Endodermal cell (in vitro differentiated cells): ENCODE measurements at regions not wholly inside any gene's neighbourhood (a gene's known extent, or its start where the extent isn't known, plus 50 kb on each side); places are given as distances from the start of the nearest gene placed in this dataset.
"Not testable (repeated sequence)": the region's sequence is repeated elsewhere in the genome, so short reads cannot be mapped to it uniquely, and the experiment has no call there.

Experiments used
- DNase-seq: peaks from one replicate; pipeline ENCODE4 v3.0.0-alpha.2; 2017
- H3K27ac ChIP-seq: 2 replicates; pipeline ENCODE4 v1.5.1; 2013; ENCODE audit warnings: mild to moderate bottlenecking, low read depth, low read length, moderate library complexity
- H3K27me3 ChIP-seq: 2 replicates; pipeline ENCODE4 v1.6.1; 2013; ENCODE audit warnings: mild to moderate bottlenecking, low read length, moderate library complexity; ENCODE audit not compliant: insufficient read depth, control insufficient read depth, poor library complexity, severe bottlenecking
- H3K36me3 ChIP-seq: 2 replicates; pipeline ENCODE4 v1.7.0; 2013; ENCODE audit warnings: mild to moderate bottlenecking, low read length, moderate library complexity; ENCODE audit not compliant: control insufficient read depth, insufficient read depth
- H3K4me1 ChIP-seq: one replicate; pipeline ENCODE4 v1.7.0; 2013; ENCODE audit warnings: low read length; ENCODE audit not compliant: control insufficient read depth, insufficient read depth
- H3K4me3 ChIP-seq: 2 replicates; pipeline ENCODE4 v1.5.1; 2013; ENCODE audit warnings: mild to moderate bottlenecking, low read length, moderate library complexity
- H3K9ac ChIP-seq: 2 replicates; pipeline ENCODE4 v1.6.1; 2013; ENCODE audit warnings: mild to moderate bottlenecking, low read length, moderate library complexity; ENCODE audit not compliant: poor library complexity, severe bottlenecking; ENCODE audit errors: extremely low read depth
- H3K9me3 ChIP-seq: 2 replicates; pipeline ENCODE4 v1.6.1; 2013; ENCODE audit warnings: mild to moderate bottlenecking, low read length, moderate library complexity; ENCODE audit not compliant: control insufficient read depth
- H3K27ac Mint-ChIP-seq: 2 replicates; pipeline ENCODE4 v1.8.0; 2020; ENCODE audit warnings: mixed read lengths
- H3K27me3 Mint-ChIP-seq: 2 replicates; pipeline ENCODE4 v1.8.0; 2021; ENCODE audit warnings: mild to moderate bottlenecking, mixed read lengths; ENCODE audit not compliant: insufficient read depth
- H3K36me3 Mint-ChIP-seq: 2 replicates; pipeline ENCODE4 v1.8.0; 2020; ENCODE audit warnings: low read depth, mixed read lengths
- H3K4me1 Mint-ChIP-seq: 2 replicates; pipeline ENCODE4 v1.8.0; 2020; ENCODE audit warnings: mixed read lengths
- H3K4me3 Mint-ChIP-seq: 2 replicates; pipeline ENCODE4 v1.8.0; 2020; ENCODE audit warnings: mild to moderate bottlenecking, moderate library complexity, mixed read lengths
- H3K9me3 Mint-ChIP-seq: 2 replicates; pipeline ENCODE4 v1.8.0; 2020; ENCODE audit warnings: mild to moderate bottlenecking, mixed read lengths
- CTCF ChIP-seq: fragments of 200-600 bp; sonication (generic); conservative IDR thresholded peaks from 2 replicates; pipeline ENCODE4 v1.5.0; 2021; ENCODE audit warnings: antibody characterized with exemption, mild to moderate bottlenecking
- WGBS, 2 experiments: methylation state at CpG; one replicate each; pipeline versions ENCODE4 v1.1.5 to v1.1.7; 2013; ENCODE audit warnings: missing lambda C conversion rate in 2 of 2, mixed read lengths in 1 of 2; ENCODE audit not compliant: insufficient coverage in 1 of 2, insufficient read length in 1 of 2; 5-methylcytosine and 5-hydroxymethylcytosine counted together

GRCh38 chrX:89734367-89734766, 187.3 kb upstream of the TGIF2LX start:
- H3K27ac Mint-ChIP-seq, H3K27me3 Mint-ChIP-seq, H3K27ac ChIP-seq, H3K4me1 ChIP-seq, H3K4me3 Mint-ChIP-seq, DNase-seq, H3K9me3 Mint-ChIP-seq, H3K9ac ChIP-seq, H3K27me3 ChIP-seq, H3K9me3 ChIP-seq, H3K4me3 ChIP-seq, H3K4me1 Mint-ChIP-seq, H3K36me3 ChIP-seq, H3K36me3 Mint-ChIP-seq: not testable (repeated sequence)
- WGBS, 2 experiments: 95% methylated on average over 11 of the region's 11 CpGs; no CpG with 5 or more reads in 1 of the 2 experiments

- H3K36me3 Mint-ChIP-seq: peaks cover 10% of the 10 kb centered on the region
- H3K9ac ChIP-seq, H3K4me3 ChIP-seq, H3K27me3 Mint-ChIP-seq, H3K4me1 Mint-ChIP-seq, H3K4me3 Mint-ChIP-seq, DNase-seq, H3K27ac Mint-ChIP-seq, H3K4me1 ChIP-seq, H3K27ac ChIP-seq, H3K36me3 ChIP-seq, H3K27me3 ChIP-seq: not testable (repeated sequence)
- peaks cover 18% of the 10 kb centered on the region for H3K9me3 ChIP-seq
- peaks cover 47% of the 10 kb centered on the region for H3K9me3 Mint-ChIP-seq
- WGBS, 2 experiments: 60 to 96% methylated on average over 1 to 2 of the region's 4 CpGs
These were observed 165.2 kb upstream of the TGIF2LX start for GRCh38 chrX:89756466-89756865.

- H3K27ac ChIP-seq, H3K4me3 Mint-ChIP-seq, H3K27me3 ChIP-seq, H3K27me3 Mint-ChIP-seq, H3K4me1 Mint-ChIP-seq, DNase-seq, H3K4me1 ChIP-seq, H3K27ac Mint-ChIP-seq, H3K9ac ChIP-seq, H3K36me3 ChIP-seq, H3K4me3 ChIP-seq: not testable (repeated sequence)
- peaks cover 18% of the 10 kb centered on the region for H3K9me3 ChIP-seq
- WGBS, 2 experiments: no CpG with 5 or more reads among the region's 1 CpG
- peak; percentile 80 for TF ChIP-seq CTCF
- Mint-ChIP-seq H3K9me3 (peaks cover 58% of the 10 kb centered on the region), H3K36me3 (peaks cover 10% of the 10 kb centered on the region)
These were observed 163.9 kb upstream of the TGIF2LX start for GRCh38 chrX:89757767-89758166.

GRCh38 chrX:89759076-89759685, 162.5 kb upstream of the TGIF2LX start:
- Mint-ChIP-seq H3K9me3 (peaks cover 62% of the 10 kb centered on the region), H3K36me3 (peaks cover 10% of the 10 kb centered on the region)
- not testable (repeated sequence) for H3K36me3 ChIP-seq, H3K27me3 Mint-ChIP-seq, H3K27me3 ChIP-seq, H3K4me1 Mint-ChIP-seq, H3K4me1 ChIP-seq, DNase-seq, H3K27ac Mint-ChIP-seq, H3K4me3 Mint-ChIP-seq, H3K27ac ChIP-seq, H3K9ac ChIP-seq, H3K4me3 ChIP-seq
- TF ChIP-seq CTCF: peak; percentile 38
- 91% methylated on average over 5 of the region's 5 CpGs; no CpG with 5 or more reads in 1 of the 2 experiments for WGBS, 2 experiments
- H3K9me3 ChIP-seq: peaks cover 18% of the 10 kb centered on the region

GRCh38 chrX:89771639-89772038, 150.1 kb upstream of the TGIF2LX start:
- not testable (repeated sequence) for DNase-seq, H3K4me3 Mint-ChIP-seq, H3K4me3 ChIP-seq, H3K27me3 ChIP-seq, H3K27ac ChIP-seq, H3K9me3 Mint-ChIP-seq, H3K9ac ChIP-seq, H3K4me1 ChIP-seq, H3K36me3 Mint-ChIP-seq, H3K4me1 Mint-ChIP-seq, H3K27me3 Mint-ChIP-seq, H3K36me3 ChIP-seq, H3K9me3 ChIP-seq, H3K27ac Mint-ChIP-seq
- 93% methylated on average over 2 of the region's 3 CpGs; no CpG with 5 or more reads in 1 of the 2 experiments for WGBS, 2 experiments

GRCh38 chrX:89811440-89811839, 110.3 kb upstream of the TGIF2LX start:
- not testable (repeated sequence) for DNase-seq, H3K4me1 ChIP-seq, H3K4me3 Mint-ChIP-seq, H3K27me3 ChIP-seq, H3K36me3 ChIP-seq, H3K4me3 ChIP-seq, H3K27ac Mint-ChIP-seq, H3K9me3 ChIP-seq, H3K9me3 Mint-ChIP-seq, H3K27me3 Mint-ChIP-seq, H3K27ac ChIP-seq, H3K9ac ChIP-seq, H3K4me1 Mint-ChIP-seq, H3K36me3 Mint-ChIP-seq
- WGBS, 2 experiments: 71% methylated on average over 1 of the region's 3 CpGs; no CpG with 5 or more reads in 1 of the 2 experiments
